ENCODE measurements at regions not wholly inside any gene's neighbourhood (a gene's known extent, or its start where the extent isn't known, plus 50 kb on each side); places are given as distances from the start of the nearest gene placed in this dataset.

DNA sequence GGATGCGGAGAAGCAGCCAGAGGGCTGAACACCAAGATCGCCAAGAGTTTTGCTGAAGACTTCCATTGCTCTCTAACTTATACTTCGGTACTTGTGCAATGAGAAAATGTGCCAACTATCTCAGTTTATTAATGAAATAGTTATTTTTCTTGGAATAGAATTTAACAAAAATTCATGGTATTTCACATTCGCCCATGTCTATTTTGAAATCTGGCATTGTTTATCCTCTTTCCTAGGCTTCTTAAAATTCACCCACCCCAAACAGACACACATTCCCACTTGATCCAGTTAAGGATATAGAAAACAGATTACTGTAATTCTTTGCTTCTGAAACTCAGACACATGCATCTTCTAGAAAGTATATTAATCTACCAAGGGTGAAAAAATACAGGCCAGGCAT lies 56.3 kb upstream of the ADAMTS5 start:
- Histone ChIP-seq H3K4me3 (no peak overlapping the region), H3K4me1 (no peaks in the 10 kb centered on the region), H3K27me3 (no peaks in the 10 kb centered on the region), H3K27ac (no peak overlapping the region), H3K9me3 (no peaks in the 10 kb centered on the region), H3K36me3 (no peaks in the 10 kb centered on the region)
- ATAC-seq (no peak), DNase-seq (no peak)
- 90 to 97% methylated on average over 4 of the region's 4 CpGs for WGBS, 2 donors
- intact Hi-C loops (cut with DNase I), result no loop called here
- TF ChIP-seq, protein P1, sequence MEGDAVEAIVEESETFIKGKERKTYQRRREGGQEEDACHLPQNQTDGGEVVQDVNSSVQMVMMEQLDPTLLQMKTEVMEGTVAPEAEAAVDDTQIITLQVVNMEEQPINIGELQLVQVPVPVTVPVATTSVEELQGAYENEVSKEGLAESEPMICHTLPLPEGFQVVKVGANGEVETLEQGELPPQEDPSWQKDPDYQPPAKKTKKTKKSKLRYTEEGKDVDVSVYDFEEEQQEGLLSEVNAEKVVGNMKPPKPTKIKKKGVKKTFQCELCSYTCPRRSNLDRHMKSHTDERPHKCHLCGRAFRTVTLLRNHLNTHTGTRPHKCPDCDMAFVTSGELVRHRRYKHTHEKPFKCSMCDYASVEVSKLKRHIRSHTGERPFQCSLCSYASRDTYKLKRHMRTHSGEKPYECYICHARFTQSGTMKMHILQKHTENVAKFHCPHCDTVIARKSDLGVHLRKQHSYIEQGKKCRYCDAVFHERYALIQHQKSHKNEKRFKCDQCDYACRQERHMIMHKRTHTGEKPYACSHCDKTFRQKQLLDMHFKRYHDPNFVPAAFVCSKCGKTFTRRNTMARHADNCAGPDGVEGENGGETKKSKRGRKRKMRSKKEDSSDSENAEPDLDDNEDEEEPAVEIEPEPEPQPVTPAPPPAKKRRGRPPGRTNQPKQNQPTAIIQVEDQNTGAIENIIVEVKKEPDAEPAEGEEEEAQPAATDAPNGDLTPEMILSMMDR (IDR thresholded peaks at IDR 0.05), result no peak

DNA sequence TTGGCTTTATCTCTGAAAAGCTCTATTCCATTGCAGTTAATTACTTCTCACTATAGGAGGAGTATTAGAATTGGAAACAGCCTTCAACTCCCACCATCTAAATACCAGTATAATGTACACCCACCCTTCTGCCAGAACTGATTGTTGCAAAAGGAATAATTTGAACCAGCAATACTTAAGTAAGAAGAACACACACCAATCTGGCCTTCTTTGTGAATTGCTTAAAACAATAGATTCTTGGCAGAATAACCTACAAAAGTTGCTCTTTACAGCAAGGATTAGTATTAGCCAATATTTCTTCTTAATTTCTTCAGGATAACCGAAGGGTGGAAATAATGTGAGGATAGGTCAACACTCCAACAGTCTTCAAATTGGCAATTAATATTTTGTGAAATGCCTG lies 54.9 kb upstream of the ADAMTS5 start:
- Histone ChIP-seq H3K4me3 (no peak overlapping the region), H3K36me3 (no peaks in the 10 kb centered on the region), H3K27me3 (no peaks in the 10 kb centered on the region), H3K27ac (no peak overlapping the region), H3K4me1 (no peaks in the 10 kb centered on the region), H3K9me3 (peaks cover 0 to 2% (median 0%) of the 10 kb centered on the region in 11 donors)
- ATAC-seq (no peak), DNase-seq (no peak)
- TF ChIP-seq, protein P1 (IDR thresholded peaks at IDR 0.05), result no peak
- intact Hi-C loops (cut with DNase I), result no loop called here
- 90 to 94% methylated on average over 1 of the region's 1 CpG for WGBS, 2 donors

DNA sequence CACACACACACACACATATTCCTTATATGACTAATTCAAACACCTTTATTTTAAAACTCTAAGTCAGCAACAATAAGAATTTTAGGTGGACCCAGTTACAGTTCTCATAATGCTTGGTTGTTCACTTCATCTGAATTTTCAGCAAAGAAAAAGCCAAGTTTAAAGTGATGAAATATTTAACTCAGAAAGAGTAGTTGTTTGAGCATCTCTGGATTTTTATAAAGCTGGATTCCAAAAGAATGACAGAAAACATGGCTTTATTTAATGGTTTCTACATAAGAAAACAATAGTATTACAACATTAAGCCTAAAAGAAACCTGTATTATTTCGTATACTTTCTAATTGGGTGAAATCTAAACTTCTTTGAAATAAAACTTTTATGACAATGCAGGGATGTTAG lies 54.2 kb upstream of the ADAMTS5 start:
- TF ChIP-seq, protein P1 (IDR thresholded peaks at IDR 0.05), result no peak
- Histone ChIP-seq H3K4me1 (no peaks in the 10 kb centered on the region), H3K27ac (no peak overlapping the region), H3K27me3 (no peaks in the 10 kb centered on the region), H3K36me3 (no peaks in the 10 kb centered on the region), H3K4me3 (no peak overlapping the region), H3K9me3 (peaks cover 0 to 7% (median 0%) of the 10 kb centered on the region in 11 donors)
- 98 to 99% methylated on average over 1 of the region's 1 CpG for WGBS, 2 donors
- no peak for DNase-seq
- ATAC-seq, result no peak
- intact Hi-C loops (cut with DNase I), result no loop called here

DNA sequence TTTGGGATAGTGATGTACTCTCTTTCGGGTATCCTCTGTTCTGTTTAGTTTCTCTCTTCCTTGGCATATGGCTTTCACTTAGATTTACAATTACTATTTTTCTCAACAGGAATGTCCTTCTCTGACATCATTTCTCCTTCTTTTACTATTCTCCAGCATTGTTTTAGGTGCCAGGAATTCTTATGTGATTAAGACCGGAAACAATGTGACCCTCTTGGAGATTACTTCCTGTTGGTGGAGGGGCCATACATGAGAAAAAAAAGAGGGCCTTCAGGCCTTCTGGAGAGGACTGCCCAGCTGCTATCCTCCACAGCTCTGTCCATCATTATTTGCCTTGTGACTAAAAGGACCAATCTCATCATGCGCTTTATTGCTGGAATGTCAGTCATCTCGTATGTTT lies 50.4 kb upstream of the ADAMTS5 start:
- Histone ChIP-seq H3K27ac (no peak overlapping the region), H3K9me3 (peaks cover 0 to 7% (median 0%) of the 10 kb centered on the region in 11 donors), H3K4me1 (no peaks in the 10 kb centered on the region), H3K27me3 (no peaks in the 10 kb centered on the region), H3K4me3 (no peak overlapping the region), H3K36me3 (no peaks in the 10 kb centered on the region)
- 81 to 89% methylated on average over 4 of the region's 4 CpGs for WGBS, 2 donors
- intact Hi-C loops (cut with DNase I), result no loop called here
- TF ChIP-seq, protein P1 (IDR thresholded peaks at IDR 0.05), result no peak
- DNase-seq (no peak), ATAC-seq (no peak)

Measured in heart right ventricle (tissue), 16 donors.